ENCODE measurements at regions not wholly inside any gene's neighbourhood (a gene's known extent, or its start where the extent isn't known, plus 50 kb on each side); places are given as distances from the start of the nearest gene placed in this dataset.
"Not testable (repeated sequence)": the region's sequence is repeated elsewhere in the genome, so short reads cannot be mapped to it uniquely, and the experiment has no call there.

DNA sequence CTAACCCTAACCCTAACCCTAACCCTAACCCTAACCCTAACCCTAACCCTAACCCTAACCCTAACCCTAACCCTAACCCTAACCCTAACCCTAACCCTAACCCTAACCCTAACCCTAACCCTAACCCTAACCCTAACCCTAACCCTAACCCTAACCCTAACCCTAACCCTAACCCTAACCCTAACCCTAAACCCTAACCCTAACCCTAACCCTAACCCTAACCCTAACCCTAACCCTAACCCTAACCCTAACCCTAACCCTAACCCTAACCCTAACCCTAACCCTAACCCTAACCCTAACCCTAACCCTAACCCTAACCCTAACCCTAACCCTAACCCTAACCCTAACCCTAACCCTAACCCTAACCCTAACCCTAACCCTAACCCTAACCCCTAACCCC is 80.6 kb upstream of the PLEKHG4B start:
- H3K27ac Mint-ChIP-seq; ATAC-seq; H3K4me3 Mint-ChIP-seq; CTCF ChIA-PET; H3K9me3 Mint-ChIP-seq (ENCODE audit: low read depth); H3K36me3 Mint-ChIP-seq; DNase-seq; H3K4me1 Mint-ChIP-seq; H3K27me3 Mint-ChIP-seq: not testable (repeated sequence)

DNA sequence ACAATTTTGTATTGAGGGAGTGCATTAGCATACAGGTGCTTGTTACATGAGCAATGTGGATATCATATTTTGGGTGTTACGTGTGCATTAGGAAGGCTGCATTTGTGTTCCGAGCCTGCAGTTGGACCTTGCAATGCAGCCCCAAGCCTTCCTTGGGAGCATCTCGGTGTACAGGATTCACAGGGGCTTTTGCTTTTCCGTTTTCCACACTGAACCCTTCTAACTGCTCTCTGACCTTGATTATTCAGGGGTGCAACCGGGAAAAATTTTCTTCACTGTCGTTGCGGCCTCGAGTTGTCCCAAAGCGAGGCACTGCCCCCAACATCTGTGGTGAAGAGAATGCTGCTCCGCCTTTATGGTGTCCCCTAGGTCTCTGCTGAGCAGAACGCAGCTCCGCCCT is 80.1 kb upstream of the PLEKHG4B start:
- no peaks in the 10 kb centered on the region for H3K4me1 Mint-ChIP-seq
- no peak for DNase-seq
- no peaks in the 10 kb centered on the region for H3K36me3 Mint-ChIP-seq
- CTCF ChIA-PET, result no interaction called here
- H3K27ac Mint-ChIP-seq, result no peak overlapping the region
- H3K4me3 Mint-ChIP-seq, result no peak overlapping the region
- peaks cover 5% of the 10 kb centered on the region for H3K27me3 Mint-ChIP-seq
- ATAC-seq, result no peak
- peaks cover 4% of the 10 kb centered on the region for H3K9me3 Mint-ChIP-seq (ENCODE audit: low read depth)

DNA sequence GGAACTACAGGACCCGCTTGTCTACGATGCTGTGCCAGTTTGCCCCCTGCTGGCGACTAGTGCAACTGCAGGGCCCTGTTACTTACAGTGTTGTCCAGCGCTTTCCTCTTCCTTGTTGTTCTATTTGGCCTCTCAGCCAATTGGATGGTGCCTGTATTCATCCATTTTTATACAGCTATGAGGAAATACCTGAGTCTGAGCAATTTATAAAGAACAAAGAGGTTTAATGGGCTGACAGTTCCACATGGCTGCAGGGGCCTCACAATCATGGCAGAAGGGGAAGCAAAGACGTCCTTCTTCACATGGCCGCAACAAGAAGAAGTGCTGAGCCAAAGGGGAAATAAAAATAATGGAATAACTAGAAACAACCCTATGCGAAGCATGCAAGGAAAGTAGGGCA is 78.7 kb upstream of the PLEKHG4B start:
- Mint-ChIP-seq H3K9me3 (ENCODE audit: low read depth) (peaks cover 4% of the 10 kb centered on the region), H3K27me3 (peaks cover 8% of the 10 kb centered on the region), H3K27ac (no peak overlapping the region), H3K36me3 (no peaks in the 10 kb centered on the region), H3K4me3 (no peak overlapping the region), H3K4me1 (no peaks in the 10 kb centered on the region)
- DNase-seq (no peak), ATAC-seq (no peak)
- CTCF ChIA-PET, result no interaction called here

DNA sequence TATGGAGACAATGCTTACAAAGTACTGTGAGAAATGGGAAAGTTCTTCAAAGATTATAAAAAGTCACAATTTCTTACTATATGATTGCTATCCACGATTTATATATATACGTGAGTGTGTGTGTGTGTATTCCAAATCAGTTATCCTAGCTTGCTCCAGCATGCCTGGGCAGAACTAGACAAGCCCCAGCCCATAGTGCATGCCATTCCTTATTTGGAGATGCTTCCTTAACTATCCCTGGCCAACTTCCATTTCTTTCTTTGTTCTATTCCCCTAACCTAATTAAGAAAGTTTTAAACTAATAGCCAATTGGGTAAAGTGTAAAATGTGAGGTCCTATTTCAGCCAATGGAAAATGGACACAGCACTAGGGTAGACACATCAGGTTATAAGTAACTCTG is 77.3 kb upstream of the PLEKHG4B start:
- H3K27ac Mint-ChIP-seq; DNase-seq; H3K9me3 Mint-ChIP-seq (ENCODE audit: low read depth); CTCF ChIA-PET; H3K36me3 Mint-ChIP-seq; H3K4me3 Mint-ChIP-seq; H3K4me1 Mint-ChIP-seq; ATAC-seq: not testable (repeated sequence)
- H3K27me3 Mint-ChIP-seq, result peaks cover 14% of the 10 kb centered on the region

DNA sequence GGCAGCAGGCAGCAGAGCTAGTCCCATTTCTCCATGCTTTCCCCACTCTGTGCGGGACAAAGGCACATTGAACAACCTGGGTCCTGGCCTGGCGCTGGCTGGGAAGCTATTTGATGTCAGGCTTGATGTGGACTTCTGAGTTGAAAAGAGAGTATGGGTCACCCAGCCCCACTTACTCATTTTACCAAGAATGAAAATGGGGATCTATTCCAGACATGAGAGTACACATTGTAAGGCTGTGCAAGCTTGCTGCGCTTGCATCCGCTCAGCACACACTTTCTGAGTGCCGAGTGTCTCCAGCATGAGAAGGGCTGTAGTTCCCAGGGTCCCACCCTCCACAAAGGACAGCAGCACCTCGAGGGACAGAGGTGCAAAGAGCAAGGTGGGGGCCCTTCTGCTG is 71.7 kb upstream of the PLEKHG4B start:
- H3K9me3 Mint-ChIP-seq (ENCODE audit: low read depth); DNase-seq; ATAC-seq; H3K27ac Mint-ChIP-seq; H3K4me1 Mint-ChIP-seq; H3K4me3 Mint-ChIP-seq; CTCF ChIA-PET; H3K36me3 Mint-ChIP-seq: not testable (repeated sequence)
- H3K27me3 Mint-ChIP-seq, result peaks cover 33% of the 10 kb centered on the region

DNA sequence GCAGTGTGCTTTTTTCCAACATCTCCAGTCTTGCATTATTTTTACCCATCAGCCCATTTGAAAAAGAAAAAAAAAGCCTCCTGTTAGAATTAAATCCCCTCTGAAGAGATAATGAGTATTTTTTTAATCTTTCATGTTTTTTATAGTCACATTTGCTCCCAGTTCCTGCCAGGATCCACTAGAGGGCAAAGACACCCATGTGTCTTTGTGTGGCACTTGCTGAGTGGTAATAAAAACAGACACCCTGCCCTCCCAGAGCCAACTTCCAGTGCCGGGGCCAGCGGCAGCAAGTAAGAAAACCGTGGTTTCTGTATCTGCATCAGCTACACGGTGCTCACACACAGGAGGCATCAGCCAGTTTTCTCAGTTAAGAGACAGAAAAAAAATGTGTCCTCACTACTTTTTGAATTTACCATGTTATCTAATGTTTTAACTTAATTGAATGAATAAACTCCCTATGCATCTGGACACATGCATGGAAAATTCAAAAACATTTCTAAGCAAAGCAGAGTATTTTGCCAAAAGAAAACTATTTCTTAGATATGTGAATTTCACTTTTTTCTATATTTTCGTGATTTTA is 70.2 kb upstream of the PLEKHG4B start:
- ATAC-seq (no peak), DNase-seq (no peak)
- CTCF ChIA-PET, result no interaction called here
- H3K4me3 Mint-ChIP-seq, result no peak overlapping the region
- H3K27me3 Mint-ChIP-seq, result peaks cover 28% of the 10 kb centered on the region
- no peaks in the 10 kb centered on the region for H3K4me1 Mint-ChIP-seq
- H3K36me3 Mint-ChIP-seq, result no peaks in the 10 kb centered on the region
- no peaks in the 10 kb centered on the region for H3K9me3 Mint-ChIP-seq (ENCODE audit: low read depth)
- H3K27ac Mint-ChIP-seq, result no peak overlapping the region

DNA sequence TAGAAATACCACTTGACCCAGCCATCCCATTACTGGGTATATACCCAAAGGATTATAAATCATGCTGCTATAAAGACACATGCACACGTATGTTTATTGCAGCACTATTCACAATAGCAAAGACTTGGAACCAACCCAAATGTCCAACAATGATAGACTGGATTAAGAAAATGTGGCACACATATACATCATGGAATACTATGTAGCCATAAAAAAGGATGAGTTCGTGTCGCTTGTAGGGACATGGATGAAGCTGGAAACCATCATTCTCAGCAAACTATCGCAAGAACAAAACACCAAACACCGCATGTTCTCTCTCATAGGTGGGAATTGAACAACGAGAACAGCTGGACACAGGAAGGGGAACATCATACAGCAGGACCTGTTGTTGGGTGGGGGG is 68.1 kb upstream of the PLEKHG4B start:
- not testable (repeated sequence) for H3K4me1 Mint-ChIP-seq, H3K36me3 Mint-ChIP-seq

DNA sequence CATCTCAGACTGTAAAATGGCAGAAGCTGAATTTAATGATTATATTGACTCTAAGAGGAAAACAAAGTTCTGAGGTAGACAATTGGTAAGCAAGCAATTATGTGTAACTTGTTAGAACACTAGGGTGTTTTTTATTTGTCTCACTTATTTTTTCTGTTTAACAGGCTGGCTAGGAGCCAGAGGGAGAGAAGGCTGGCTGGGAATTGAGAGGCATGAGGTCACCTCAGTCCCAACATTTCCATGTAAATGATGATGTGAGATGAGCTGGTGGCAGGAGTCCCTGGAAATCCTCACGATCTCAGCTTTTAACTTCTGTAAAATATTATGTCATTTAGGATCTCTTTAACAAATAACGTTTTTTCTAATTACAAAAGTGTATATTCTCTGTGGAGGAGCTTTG is 66.9 kb upstream of the PLEKHG4B start:
- H3K9me3 Mint-ChIP-seq (ENCODE audit: low read depth); H3K36me3 Mint-ChIP-seq; DNase-seq; H3K4me3 Mint-ChIP-seq; H3K27ac Mint-ChIP-seq; CTCF ChIA-PET; H3K4me1 Mint-ChIP-seq; ATAC-seq: not testable (repeated sequence)
- peaks cover 19% of the 10 kb centered on the region for H3K27me3 Mint-ChIP-seq

More for the DNA sequence above, 68.1 kb upstream of the PLEKHG4B start:
- peaks cover 21% of the 10 kb centered on the region for H3K27me3 Mint-ChIP-seq
- H3K9me3 Mint-ChIP-seq (ENCODE audit: low read depth); H3K27ac Mint-ChIP-seq; CTCF ChIA-PET; ATAC-seq; H3K4me3 Mint-ChIP-seq; DNase-seq: not testable (repeated sequence)

DNA sequence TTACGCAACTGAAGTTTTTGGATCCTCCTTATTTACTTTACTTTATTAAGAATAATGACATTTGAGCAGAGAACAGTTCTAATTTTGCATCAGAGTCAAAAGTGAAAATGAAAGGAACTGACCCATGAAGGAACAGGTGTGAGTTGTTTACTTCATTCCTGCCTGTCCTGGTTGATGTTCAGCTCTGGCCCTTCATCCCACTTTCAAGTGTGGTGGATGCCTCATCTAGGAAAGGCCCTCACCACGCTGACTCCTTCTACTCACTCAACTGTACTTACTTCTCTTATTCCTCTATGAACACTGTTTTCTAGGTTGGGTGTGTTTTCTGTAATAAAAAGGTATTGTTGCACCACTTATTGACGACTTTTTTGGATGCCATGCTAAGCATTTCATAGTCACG is 61.8 kb upstream of the PLEKHG4B start:
- Mint-ChIP-seq H3K27ac (no peak overlapping the region), H3K4me1 (peaks cover 3% of the 10 kb centered on the region), H3K27me3 (peaks cover 3% of the 10 kb centered on the region), H3K4me3 (no peak overlapping the region), H3K9me3 (ENCODE audit: low read depth) (peaks cover 3% of the 10 kb centered on the region), H3K36me3 (no peaks in the 10 kb centered on the region)
- ATAC-seq (no peak), DNase-seq (no peak)
- CTCF ChIA-PET, result no interaction called here

DNA sequence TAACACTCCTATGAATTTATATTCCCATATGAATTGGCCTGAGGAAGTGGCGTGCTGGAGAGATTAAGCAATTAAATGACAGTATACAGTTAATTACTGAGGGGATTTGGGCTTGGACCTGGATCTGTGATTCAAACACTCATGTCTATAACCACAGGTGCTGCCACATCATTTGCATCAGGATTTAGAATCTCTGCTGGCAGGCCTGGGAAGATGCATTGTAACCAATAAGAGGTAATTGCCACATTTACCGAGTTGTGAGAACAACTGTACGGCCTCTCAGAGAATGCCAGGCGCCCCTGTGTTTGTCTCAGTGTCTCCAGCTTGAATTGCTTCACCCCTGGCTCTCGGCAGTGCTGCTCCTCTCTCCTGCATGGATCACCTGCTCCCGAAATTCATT is 61.4 kb upstream of the PLEKHG4B start:
- H3K4me1 Mint-ChIP-seq; CTCF ChIA-PET; H3K4me3 Mint-ChIP-seq; H3K27ac Mint-ChIP-seq; ATAC-seq; H3K27me3 Mint-ChIP-seq; DNase-seq; H3K36me3 Mint-ChIP-seq; H3K9me3 Mint-ChIP-seq (ENCODE audit: low read depth): not testable (repeated sequence)

DNA sequence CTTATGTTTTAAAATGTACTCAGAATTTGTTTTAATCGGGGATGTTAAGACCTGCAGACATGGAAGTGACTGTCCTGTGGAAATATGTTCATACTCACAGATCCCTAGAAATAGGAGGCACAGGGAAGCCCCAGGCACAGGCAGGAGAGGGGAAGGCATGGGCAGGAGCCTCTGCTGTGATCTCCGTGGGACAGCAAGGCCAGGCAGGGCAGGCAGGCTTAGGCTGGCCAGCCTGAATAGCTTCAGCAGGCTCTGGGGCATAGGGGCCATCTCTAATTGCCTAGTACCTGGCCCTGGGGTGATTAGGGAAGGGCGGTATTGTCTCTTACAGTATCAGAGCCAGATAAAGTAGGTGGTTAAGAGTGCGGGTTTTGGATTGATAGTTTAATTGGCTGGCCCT is 59.8 kb upstream of the PLEKHG4B start:
- Mint-ChIP-seq H3K4me1 (peaks cover 3% of the 10 kb centered on the region), H3K27me3 (peaks cover 3% of the 10 kb centered on the region), H3K4me3 (no peak overlapping the region), H3K27ac (no peak overlapping the region), H3K9me3 (ENCODE audit: low read depth) (peaks cover 3% of the 10 kb centered on the region), H3K36me3 (no peaks in the 10 kb centered on the region)
- DNase-seq, result no peak
- CTCF ChIA-PET, result no interaction called here
- no peak for ATAC-seq

DNA sequence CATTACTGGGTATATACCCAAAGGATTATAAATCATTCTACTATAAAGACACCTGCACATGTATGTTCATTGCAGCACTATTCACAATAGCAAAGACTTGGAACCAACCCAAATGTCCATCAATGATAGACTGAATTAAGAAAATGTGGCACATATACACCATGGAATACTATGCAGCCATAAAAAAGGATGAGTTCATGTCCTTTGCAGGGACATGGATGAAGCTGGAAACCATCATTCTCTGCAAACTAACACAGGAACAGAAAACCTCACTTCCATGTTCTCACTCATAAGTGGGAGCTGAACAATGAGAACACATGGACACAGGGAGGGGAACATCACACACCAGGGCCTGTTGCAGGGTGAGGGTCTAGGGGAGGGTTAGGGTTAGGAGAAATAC is 56.4 kb upstream of the PLEKHG4B start:
- not testable (repeated sequence) for ATAC-seq, H3K36me3 Mint-ChIP-seq
- H3K27me3 Mint-ChIP-seq, result peaks cover 23% of the 10 kb centered on the region

DNA sequence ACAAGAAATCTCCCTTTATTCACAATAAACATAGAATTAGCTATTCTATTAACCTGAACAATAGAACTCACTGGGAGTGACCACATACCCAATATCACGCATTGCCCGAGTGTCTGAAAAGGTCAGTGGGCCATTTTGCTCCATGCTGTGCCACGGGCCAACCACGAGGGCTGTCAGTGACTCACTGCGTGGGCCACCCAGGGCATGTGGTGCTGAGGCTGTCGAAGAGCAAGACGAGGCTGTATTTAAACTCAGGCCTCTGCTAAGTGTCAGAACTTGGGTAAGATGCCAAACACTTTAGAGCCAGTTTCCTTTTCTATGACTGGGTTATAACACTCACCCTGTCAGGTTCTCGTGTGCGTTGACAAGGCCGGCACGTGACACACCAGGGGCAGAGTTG is 54.8 kb upstream of the PLEKHG4B start:
- not testable (repeated sequence) for DNase-seq; H3K4me3 Mint-ChIP-seq; ATAC-seq; H3K9me3 Mint-ChIP-seq (ENCODE audit: low read depth); H3K36me3 Mint-ChIP-seq; H3K27ac Mint-ChIP-seq; H3K4me1 Mint-ChIP-seq
- CTCF ChIA-PET, result interaction anchor here (1.2 kb wide), 1 partner anchor 151 kb away, joined by 3 read pairs; no protein-coding TSS in a partner anchor
- H3K27me3 Mint-ChIP-seq, result peaks cover 26% of the 10 kb centered on the region

More for the DNA sequence above, 56.4 kb upstream of the PLEKHG4B start:
- DNase-seq; H3K27ac Mint-ChIP-seq; H3K9me3 Mint-ChIP-seq (ENCODE audit: low read depth); CTCF ChIA-PET; H3K4me1 Mint-ChIP-seq; H3K4me3 Mint-ChIP-seq: not testable (repeated sequence)

DNA sequence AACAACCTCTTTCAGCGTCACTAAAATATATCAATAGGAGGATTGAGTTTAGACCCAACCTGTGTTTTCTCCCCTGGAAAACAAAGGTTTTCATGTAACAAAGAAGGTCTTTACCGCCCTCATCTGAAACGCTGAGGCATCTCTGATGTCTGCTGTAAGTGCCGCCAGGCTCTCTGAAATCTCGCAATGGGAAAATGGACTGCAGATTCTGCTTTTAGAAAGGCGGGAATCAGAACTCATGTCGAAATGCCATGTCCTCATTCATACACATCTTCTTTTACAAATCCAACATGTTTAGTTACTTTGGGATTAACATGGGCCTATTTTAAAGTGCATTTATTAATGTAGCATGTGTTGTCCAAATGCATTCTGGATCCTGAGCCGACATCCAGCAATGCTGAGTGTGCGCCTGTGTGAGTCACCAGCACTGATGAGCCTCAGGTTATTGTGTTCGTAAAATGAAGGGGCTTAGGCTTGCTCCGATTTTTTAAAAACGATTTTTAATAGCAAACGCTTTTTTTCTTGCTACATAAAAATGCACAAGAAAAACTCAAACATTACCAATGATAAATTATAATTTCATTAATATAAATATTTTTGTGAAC is 51.9 kb upstream of the PLEKHG4B start:
- H3K9me3 Mint-ChIP-seq (ENCODE audit: low read depth), result no peaks in the 10 kb centered on the region
- H3K27me3 Mint-ChIP-seq, result peaks cover 32% of the 10 kb centered on the region
- H3K36me3 Mint-ChIP-seq, result no peaks in the 10 kb centered on the region
- DNase-seq (no peak), ATAC-seq (no peak)
- H3K27ac Mint-ChIP-seq, result no peak overlapping the region
- no peak overlapping the region for H3K4me3 Mint-ChIP-seq
- CTCF ChIA-PET, result no interaction called here
- no peaks in the 10 kb centered on the region for H3K4me1 Mint-ChIP-seq

Measured in activated CD8-positive, alpha-beta memory T cell treated with anti-CD3 and anti-CD28 coated beads, Interleukin-2, amount 10 ng/mL, durations not matched to agents 7 days and 5 days (primary cell).